Left ventricle myocardium superior (tissue), 1 donor: ENCODE measurements at regions not wholly inside any gene's neighbourhood (a gene's known extent, or its start where the extent isn't known, plus 50 kb on each side); places are given as distances from the start of the nearest gene placed in this dataset.

Experiments used
- ATAC-seq: fragments of 200-7000 bp; cut with Tn5 transposase; one replicate; pipeline ENCODE4 v1.9.1; 2020; ENCODE audit warnings: mild to moderate bottlenecking, moderate library complexity
- DNase-seq: peaks from one replicate; pipeline ENCODE4 v3.0.0-alpha.2; 2020
- intact Hi-C: fragments of 100-400 bp; cut with micrococcal nuclease; formaldehyde crosslinking; loops from one replicate; pipeline ENCODE4 v1.11.0; 2022
- donor health status: DM: no; HTN: yes; CAD: no; lungs with severe emphysema.

DNA sequence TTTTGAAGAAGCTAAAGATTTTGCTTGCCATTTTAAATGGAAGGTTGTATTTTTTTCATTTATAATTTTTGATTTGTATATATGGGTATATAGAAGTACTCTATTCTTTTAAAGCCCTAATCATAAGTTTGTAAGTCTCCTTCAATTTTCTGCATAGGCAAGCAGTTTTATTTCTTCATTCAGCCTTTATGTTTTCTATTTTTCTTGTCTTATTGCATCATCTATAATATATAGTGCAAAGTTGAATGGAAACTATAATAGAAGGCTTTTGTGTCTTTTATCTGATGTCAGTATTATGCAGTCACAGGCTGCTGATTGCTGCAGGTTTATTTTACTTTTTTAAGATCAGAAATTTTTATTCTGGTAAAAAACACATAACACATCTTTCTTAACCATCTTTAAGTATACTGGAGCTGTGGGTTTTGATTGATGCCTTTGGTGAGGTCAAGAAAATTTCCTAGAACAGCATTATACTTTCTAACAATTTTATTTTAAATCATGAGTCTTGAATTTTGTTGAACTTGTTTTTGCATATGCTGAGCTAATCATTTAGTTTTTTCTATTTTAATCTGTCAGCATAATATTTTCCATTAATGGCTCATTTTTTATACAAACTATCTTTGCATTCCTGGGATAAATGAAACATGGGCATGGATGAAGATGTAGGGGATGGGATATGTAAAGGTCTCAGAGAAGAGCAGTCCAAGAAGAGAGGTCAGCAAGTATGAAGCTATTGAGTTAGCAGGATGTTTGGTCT lies 366.7 kb upstream of the MAP3K7 start:
- DNase-seq (no peak), ATAC-seq (no peak)
- intact Hi-C loops: no loop called here

DNA sequence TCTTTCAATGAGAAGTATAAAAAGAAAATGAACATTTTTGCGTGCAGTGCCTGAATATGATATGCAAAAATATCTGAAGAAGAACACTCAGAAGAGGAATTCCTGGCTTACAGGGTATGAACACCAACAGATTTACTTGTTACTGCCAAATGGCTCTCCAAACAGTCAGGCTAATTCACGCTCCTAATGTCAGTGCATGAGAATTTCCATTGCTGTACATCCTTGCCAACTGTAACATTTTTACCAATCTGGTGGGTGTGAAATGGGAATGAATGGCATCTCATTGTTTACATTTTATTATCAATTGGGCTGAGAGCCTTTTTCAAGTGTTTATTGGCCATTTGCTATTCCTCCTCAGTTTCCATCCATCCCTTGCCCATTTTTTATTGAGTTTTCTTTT lies 365.3 kb upstream of the MAP3K7 start:
- ATAC-seq: no peak
- intact Hi-C loops: no loop called here
- no peak for DNase-seq

DNA sequence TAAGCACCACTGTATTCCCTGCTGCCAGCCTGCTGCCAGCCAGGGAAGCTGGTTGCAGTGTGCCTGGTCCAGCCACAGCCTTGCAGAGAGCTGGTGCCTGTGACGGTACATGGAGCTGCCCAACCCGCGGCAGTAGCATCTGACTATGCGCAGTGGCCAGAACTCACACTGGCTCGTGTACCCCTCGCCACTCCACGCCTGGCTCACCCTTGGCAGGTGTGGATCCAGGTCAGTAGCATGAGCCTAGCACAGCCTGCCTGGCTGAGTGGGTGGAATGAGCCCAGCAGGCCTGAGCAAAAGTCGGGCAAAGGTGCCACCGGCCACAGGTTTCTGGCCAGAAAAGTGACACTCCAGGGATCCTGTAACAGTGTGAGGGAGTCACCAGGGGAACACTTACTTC lies 361.7 kb upstream of the MAP3K7 start:
- DNase-seq (no peak), ATAC-seq (no peak)
- intact Hi-C loops: no loop called here

DNA sequence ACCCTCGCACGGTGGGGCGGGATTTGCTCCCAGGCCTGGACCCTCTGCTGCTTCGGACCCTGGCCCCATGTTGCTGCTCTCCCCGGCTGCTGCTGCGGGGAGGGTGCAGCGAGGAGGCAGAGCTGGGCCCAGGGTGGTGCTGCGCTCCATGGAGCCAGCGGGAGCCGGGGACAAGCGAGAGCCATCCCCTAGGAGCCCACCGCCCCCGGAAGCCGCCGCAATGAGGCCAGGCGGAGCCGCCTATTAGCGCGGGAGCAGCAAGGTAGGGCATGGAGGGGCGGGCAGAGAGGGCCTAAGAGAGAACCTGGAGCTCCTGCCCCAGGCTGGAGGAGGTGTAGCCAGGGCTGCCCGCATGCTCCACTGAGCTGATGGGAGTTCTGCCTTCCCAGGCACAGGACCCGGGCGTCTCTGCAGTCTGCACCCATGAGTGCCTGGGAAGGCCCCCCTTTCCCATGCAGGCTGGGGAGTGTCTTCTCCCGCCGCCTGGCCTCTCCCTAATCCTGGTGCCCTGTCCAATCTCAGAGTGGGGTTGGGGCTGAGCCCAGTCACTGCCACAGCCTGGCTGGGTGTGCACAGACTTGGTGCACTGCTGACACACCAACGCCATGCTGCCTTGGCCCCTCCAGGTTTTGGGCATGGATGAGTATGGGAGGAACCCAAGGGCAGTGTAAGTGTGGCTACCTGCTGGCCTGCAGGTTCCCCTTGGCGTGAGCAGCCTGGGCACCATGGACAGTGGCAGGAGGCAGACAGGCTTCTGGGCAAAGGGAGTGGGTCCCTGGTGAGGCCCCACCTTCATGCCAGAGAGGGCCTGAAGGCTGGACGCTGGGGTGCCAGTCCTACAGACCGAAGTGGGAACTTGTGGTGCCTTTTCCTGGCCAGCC lies 360.6 kb upstream of the MAP3K7 start:
- intact Hi-C loops: no loop called here
- ATAC-seq (no peak), DNase-seq (no peak)

DNA sequence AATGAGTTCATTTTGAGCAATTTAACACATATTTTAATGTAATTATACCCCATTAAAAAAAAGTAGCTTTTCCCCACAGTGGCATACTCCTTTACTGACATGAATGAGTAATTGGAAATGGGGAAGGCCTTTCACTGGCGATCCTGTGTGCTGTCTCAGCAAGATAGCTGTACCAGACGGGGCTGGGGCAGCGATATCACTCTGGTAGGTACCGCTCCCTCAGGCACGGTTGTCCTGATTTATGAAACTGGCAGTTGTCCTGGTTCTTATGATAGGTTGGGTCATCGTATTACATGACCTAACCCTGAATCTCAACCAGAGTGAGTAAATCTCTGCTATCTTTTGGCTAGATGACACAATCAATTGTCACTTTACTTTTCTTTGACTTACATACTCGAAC lies 355.0 kb upstream of the MAP3K7 start:
- ATAC-seq (no peak), DNase-seq (no peak)
- intact Hi-C loops: no loop called here

DNA sequence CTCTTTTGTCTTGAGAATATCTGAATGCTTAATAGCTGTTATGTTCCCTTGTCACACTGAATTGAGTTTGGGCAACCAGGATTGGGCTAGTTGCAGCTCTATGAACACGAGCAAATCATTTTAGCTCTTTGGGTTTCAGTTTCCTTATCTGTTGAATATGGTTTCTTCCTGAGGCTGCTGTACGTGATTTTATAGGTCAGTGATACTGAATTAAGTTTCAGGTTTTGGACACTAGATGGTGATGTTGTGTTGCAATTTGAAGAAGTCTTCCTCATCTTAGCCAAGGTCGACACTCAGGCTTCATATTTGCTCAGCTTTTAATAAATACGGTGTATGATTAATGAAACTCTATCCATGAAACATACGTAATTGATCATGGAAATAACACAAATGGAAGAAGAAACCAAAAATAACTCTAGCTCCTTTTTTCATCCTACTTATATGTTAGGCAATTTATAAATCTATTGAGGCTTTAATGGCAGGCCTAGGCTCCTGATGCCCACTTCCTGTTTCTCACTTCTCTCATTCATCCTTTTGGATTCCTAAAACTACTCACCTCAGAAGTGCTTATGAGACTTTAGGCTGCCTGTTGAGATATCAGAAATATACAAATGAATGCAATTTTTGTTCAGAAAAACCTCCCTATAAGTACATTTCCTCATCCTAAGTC lies 354.1 kb upstream of the MAP3K7 start:
- ATAC-seq (peak; percentile 71), DNase-seq (no peak)
- intact Hi-C loops: no loop called here

DNA sequence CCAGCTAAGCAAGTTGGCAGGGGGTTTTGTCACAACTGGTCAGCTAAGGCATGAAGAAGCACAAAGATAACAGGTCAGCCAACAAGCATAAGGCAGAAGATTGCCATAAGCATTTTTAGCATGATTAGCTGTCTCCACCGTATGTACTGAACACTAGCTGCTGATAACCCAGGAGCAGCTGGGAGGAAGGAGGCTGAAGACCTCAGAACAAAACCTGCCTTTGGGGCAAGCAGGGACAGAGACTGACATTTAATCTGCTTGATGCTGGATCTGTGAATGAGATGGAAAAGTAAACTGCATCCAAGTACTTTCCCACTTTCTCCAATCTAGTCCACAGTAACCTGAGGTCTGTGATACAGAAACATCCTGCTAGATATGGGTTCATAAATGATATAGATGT lies 353.0 kb upstream of the MAP3K7 start:
- intact Hi-C loops: no loop called here
- no peak for ATAC-seq
- no peak for DNase-seq

DNA sequence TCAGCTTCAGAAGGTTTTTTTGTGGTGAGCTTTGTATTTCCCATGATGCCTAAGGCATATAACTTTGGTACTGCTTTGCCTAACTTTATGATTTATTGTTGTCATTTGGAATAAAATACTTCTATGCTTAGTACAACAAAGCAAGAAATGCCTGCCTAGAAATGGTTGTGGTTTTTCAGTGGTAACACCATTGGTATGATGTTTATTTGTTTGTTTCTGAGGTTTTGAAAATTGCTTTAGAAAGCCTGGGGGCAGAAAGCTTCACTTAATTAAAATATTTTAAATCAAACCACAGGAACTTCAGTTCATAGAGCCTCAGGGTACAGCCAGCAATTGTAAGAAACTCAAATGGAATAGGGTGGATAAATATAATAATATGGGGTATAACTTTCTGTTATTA lies 351.2 kb upstream of the MAP3K7 start:
- DNase-seq (no peak), ATAC-seq (no peak)
- intact Hi-C loops: no loop called here

DNA sequence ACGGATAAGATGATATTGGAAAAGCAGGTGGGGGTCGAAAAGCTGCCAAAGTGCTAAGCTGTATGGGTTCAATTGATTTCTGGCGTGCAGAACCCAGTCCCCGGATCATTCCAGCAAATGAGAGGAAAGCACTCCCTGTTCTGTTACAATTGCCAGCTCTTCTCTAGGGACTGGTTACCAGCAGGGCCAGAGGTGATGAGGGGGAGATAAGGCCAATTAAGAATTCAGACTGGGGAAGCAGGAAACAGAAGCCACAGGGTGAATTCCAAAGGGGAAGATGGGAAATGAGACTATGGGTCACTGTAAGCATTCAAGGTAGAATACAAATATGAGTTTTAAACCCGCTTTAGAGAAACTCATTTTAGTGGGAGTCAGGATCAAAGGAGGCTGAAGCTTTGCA lies 349.4 kb upstream of the MAP3K7 start:
- DNase-seq (no peak), ATAC-seq (peak; percentile 44)
- intact Hi-C loops: no loop called here

DNA sequence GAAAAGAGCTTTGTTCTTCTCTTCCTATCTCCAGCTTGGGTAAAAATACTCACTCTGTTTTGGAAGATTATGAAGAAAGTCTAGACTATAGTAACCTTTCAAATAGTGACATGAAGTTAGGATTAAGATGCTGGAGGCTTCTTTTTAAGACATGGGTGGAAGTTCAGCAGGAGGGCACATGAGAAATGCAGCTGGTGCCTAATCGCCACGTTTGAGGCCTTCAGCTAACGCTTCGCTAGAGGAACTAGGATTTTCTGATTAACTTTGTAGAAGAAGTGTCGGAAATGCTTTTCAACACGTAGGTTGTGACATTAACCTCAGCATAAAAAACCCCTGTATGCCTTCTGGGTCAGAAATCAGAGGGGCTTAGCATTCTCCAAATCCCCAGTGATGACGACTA lies 348.1 kb upstream of the MAP3K7 start:
- intact Hi-C loops: no loop called here
- ATAC-seq (no peak), DNase-seq (no peak)

DNA sequence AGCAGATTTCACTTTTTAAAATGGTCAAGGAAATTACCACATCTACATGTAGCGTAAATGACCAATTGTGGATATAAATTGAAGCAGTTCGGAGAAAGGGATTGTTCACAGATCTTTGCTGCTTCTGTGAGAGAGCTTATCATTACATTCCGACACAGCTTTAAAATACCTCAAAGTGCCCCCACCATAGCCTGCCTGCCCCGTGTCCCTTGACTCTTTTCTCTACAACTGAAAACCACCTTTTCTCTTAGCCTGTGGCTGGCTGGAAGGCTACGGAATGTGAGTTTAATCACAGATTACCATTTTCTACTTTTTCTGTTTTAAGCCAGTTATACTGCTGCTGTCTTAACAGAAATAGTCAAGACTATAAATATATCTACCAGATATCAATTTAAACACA lies 347.2 kb upstream of the MAP3K7 start:
- no peak for DNase-seq
- no peak for ATAC-seq
- intact Hi-C loops: no loop called here

DNA sequence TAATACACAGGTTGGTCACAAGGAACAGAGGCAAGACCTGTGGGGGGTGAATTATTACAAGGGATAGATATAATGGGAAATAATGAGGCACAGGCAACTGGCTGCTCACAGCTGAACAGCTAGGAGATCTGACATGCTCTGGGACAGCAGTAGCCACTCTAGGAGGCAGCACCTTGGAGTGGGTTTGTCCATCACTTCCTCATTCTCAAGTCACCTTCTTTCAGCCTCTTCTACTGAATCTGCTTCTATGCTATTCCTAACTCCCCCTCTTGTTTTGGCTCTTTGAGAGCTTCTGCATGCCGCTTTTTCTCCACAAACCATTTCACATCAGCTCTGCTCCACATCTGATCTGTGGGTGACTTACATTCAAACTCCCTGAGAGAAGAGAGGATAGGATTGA lies 345.5 kb upstream of the MAP3K7 start:
- intact Hi-C loops: no loop called here
- DNase-seq (no peak), ATAC-seq (no peak)

DNA sequence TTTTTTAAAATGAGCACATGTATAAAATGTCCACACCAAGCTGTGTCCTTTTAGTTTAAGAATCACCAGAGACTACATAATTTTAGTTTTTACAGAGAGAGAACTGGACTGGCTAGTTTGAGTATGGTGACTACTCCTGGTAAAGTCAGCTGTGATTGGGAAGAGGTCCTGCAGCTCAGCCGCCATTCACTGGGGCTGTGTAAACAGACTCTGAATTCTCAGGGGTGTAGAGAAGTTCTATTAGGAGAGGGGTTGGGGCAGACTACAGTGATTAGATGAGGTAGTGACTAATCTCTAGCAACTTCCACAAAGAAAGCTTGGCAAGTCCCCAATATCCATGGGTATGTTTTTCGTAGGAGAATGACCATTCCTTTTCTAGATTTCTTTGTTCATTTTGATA lies 341.2 kb upstream of the MAP3K7 start:
- DNase-seq (no peak), ATAC-seq (no peak)
- intact Hi-C loops: no loop called here

DNA sequence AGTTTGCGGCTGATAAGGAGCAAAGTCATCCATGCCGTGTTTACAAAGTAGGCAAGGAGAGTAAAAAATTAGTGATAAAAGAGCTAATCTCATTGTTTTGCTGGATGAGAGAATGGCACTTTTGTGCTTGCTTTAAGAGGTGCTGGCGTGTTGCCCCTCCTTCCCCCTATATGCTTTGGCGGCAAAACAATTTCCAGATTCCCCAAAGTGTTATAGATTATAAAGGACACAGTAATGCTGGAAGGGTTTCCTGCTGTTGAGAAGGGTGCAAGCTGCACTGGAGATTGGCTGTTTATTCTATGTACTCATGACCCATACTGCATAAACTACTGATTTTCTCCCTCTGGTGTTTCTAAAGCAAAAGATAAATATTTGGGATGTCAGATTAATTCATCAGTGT lies 338.9 kb upstream of the MAP3K7 start:
- DNase-seq: no peak
- no peak for ATAC-seq
- intact Hi-C loops: no loop called here

DNA sequence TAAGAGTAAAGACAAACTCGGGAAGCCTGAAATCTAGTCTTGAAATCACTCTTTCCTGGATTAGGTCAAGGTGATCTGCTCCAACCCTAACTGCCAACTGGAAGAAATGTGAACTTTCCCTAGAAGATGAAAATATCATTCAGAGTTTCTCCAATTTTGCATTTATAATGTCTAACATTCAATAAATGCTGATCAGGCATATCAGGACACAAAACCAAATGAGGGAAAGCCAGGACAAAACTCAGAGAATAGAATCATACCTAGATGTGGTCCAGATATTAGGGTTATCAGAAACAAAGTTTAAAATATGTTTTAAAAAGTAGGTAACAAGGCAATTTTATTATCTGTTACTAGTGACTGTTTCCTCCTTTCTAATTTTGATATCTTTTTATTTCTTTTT lies 335.5 kb upstream of the MAP3K7 start:
- DNase-seq (no peak), ATAC-seq (no peak)
- intact Hi-C loops: no loop called here

DNA sequence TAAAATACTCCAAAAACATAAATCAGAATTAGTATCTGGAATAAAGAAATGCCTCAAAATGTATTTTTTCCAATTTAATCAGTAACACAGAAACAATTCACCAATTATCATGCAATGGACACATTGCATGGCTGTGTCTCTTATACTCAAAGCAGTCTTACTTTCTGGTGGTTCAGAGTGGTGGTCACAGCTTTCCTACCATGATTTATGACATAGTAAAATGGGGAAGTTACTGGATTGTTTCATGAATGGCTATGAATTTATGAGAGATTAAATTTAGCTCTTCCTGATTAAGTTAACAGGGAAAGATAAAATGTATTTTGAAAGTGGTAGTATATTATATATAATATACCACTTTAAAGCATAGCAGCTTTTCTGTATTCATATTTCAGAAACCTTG lies 331.5 kb upstream of the MAP3K7 start:
- ATAC-seq: no peak
- DNase-seq: no peak
- intact Hi-C loops: no loop called here

DNA sequence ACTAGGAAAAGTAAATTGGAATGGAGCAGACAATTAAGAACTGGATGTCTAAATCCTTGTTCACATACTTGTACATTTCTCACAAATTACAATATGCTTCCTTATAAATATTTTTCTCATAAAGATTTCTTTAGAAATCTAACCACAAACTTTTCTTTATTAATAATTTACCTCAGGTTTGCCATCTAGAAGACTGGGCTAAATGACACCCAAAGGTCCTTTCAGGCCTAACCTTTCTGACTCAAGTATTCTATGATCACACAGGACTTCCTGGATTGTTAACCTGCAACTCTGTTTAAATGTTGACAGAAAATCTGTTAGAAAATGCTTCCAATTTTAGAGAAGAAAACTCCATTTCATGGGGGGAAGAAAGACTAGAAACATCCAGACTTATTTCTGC lies 330.5 kb upstream of the MAP3K7 start:
- DNase-seq: no peak
- intact Hi-C loops: no loop called here
- ATAC-seq: no peak

DNA sequence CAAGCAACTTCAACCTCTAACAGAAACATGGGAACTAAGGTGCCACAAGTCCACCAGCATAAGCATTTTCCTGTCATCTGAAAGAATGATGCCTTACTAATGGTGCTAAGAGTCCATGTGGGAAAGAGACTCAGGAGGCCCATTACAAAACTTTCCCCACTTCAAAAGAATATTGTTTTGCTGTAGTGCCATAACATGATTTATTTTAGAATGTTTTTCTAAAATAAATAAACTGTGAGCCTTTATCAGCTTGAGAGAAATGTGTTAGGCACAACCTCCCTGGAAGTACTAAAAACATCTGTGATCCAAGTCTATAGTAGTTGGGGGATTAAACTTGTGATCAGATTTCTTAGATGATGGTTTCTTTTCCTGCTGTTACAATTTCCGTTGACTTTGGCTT lies 330.1 kb upstream of the MAP3K7 start:
- intact Hi-C loops: no loop called here
- ATAC-seq (no peak), DNase-seq (no peak)

DNA sequence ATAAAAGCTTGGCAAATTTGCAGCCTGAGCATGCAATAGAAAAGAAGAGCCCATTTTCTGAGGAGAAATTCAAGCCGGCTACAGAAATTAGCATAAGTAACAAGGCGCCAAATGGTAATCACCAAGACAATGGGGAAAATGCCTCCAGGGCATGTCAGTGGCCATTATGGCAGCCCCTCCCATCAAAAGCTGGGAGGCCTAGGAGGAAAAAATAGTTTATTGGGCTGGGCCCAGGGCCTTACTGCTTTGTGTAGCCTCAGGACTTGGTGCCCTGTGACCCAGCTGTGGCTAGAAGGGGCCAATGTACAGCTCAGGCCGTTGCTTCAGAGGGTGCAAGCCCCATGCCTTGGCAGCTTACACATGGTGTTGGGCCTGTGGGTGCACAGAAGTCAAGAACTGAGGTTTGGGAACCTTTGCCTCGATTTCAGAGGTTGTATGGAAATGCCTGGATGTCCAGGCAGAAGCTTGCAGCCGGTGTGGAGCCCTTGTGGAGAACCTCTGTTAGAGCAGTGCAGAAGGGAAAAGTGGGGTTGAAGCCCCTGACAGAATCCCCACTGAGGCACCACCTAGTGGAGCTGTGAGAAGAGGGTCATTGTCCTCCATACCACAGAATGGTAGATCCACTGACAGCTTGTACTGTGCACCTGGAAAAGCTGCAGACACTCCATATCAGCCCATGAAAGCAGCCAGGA lies 328.5 kb upstream of the MAP3K7 start:
- ATAC-seq (no peak), DNase-seq (no peak)
- intact Hi-C loops: no loop called here

DNA sequence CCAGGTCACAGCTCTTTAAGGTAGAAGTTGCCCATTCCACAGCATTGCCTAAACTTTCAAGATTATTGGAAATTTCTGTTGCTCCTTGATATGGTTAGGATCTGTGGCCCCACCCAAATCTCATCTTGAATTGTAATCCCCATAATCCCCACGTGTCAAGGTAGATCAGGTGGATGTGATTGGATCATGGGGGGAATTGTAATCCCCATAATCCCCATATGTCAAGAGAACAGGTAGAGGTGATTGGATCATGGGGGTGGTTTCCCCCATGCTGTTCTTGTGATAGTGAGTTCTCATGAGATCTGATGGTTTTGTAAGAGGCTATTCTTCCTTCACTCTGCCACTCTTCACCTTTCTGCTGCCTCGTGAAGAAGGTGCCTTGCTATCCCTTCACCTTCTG lies 327.4 kb upstream of the MAP3K7 start:
- ATAC-seq (no peak), DNase-seq (no peak)
- intact Hi-C loops: no loop called here
